ENCODE measurements at regions not wholly inside any gene's neighbourhood (a gene's known extent, or its start where the extent isn't known, plus 50 kb on each side); places are given as distances from the start of the nearest gene placed in this dataset.

- Histone ChIP-seq H3K79me1 (ENCODE audit: low read depth, low read length) (no peaks in the 10 kb centered on the region), H3K79me2 (ENCODE audit: control insufficient read depth in 1 of 2, insufficient read depth in 2 of 2, low read length in 2 of 2) (no peaks in the 10 kb centered on the region), H3K14ac (ENCODE audit: insufficient read length) (no peak overlapping the region), H3K4me1 (replicated peaks in 1 of 4; ENCODE audit: control insufficient read depth in 3 of 4, insufficient read depth in 4 of 4, low read length in 3 of 4) (no peaks in the 10 kb centered on the region), H3K18ac (ENCODE audit: extremely low read depth, low read length) (no peak overlapping the region), H4K91ac (replicated peaks; ENCODE audit: insufficient read length, low read length) (no peak overlapping the region), H3K4me3 (ENCODE audit: extremely low read depth in 1 of 4, insufficient read depth in 2 of 4, low read depth in 3 of 4, low read length in 4 of 4) (no peak overlapping the region), H3K56ac (replicated peaks; ENCODE audit: insufficient read length, low read depth, low read length) (no peak overlapping the region), H2BK15ac (ENCODE audit: low read length) (no peak overlapping the region), H3K23ac (ENCODE audit: insufficient read length) (no peak overlapping the region), H2BK20ac (ENCODE audit: low read length) (no peak overlapping the region), H3K9ac (replicated peaks in 1 of 4; ENCODE audit: extremely low read depth in 1 of 4, low read depth in 3 of 4, low read length in 3 of 4) (no peak overlapping the region), H4K20me1 (replicated peaks in 1 of 2; ENCODE audit: control insufficient read depth in 1 of 2, insufficient read depth in 2 of 2, low read length in 2 of 2) (no peaks in the 10 kb centered on the region), H3K27me3 (replicated peaks in 1 of 4; ENCODE audit: control insufficient read depth in 3 of 4, extremely low read depth in 1 of 4, insufficient read depth in 3 of 4, low read length in 3 of 4) (no peaks in the 10 kb centered on the region), H4K8ac (ENCODE audit: extremely low read depth, insufficient read depth, low read length) (no peak overlapping the region), H3K27ac (ENCODE audit: low read depth, low read length) (no peak overlapping the region), H3K4ac (replicated peaks; ENCODE audit: insufficient read length, low read depth, low read length) (no peak overlapping the region), H2BK12ac (ENCODE audit: low read depth, low read length) (no peak overlapping the region), H3K4me2 (ENCODE audit: insufficient read depth in 1 of 2, low read depth in 2 of 2, low read length in 2 of 2) (no peak overlapping the region), H2BK5ac (ENCODE audit: low read depth, low read length) (no peak overlapping the region), H3K36me3 (ENCODE audit: control insufficient read depth in 2 of 4, insufficient read depth in 4 of 4, low read length in 3 of 4) (no peaks in the 10 kb centered on the region), H2BK120ac (replicated peaks; ENCODE audit: low read depth, low read length) (no peak overlapping the region), H2AK5ac (ENCODE audit: low read depth, low read length) (no peak overlapping the region), H3K23me2 (ENCODE audit: low read depth, low read length) (no peaks in the 10 kb centered on the region), H3K9me3 (ENCODE audit: insufficient read depth in 2 of 2, low read depth in 1 of 2, low read length in 1 of 2) (no peaks in the 10 kb centered on the region), H2AFZ (ENCODE audit: low read length) (peak overlapping the region; percentile 76; the same call in 1 of the 2 replicates), H4K5ac (ENCODE audit: insufficient read length, low read depth, low read length) (no peak overlapping the region)
- FAIRE-seq (no peak), DNase-seq (ENCODE audit: low read depth in 1 of 2, low spot score in 2 of 2) (no peak)
- ChIA-PET POLR2A (ENCODE audit: partially characterized antibody) (interaction anchor here (0.6 kb wide), 1 partner anchor 13 kb away, joined by 4 read pairs; no protein-coding TSS in a partner anchor), CTCF (ENCODE audit: partially characterized antibody) (no interaction called here)
- WGBS, 2 experiments (ENCODE audit: extremely low coverage in 1 of 2, insufficient coverage in 1 of 2, insufficient read length in 1 of 2, insufficient replicate concordance in 2 of 2, low coverage in 1 of 2, low lambda C conversion rate in 2 of 2, missing lambda C conversion rate in 1 of 2), result 89% methylated on average over 8 of the region's 8 CpGs; no CpG with 5 or more reads in 1 of the 2 experiments
- TF ChIP-seq CTCF (IDR thresholded peaks at IDR 0.05; ENCODE audit: control extremely low read depth in 1 of 3, insufficient read depth in 1 of 3, low read depth in 1 of 3, low read length in 3 of 3) (no peak), SAP30 (IDR thresholded peaks at IDR 0.05; ENCODE audit: insufficient read depth, insufficient replicate concordance, low read length) (no peak), MAX (IDR thresholded peaks at IDR 0.05) (no peak), ATF3 (IDR thresholded peaks at IDR 0.05; ENCODE audit: insufficient read depth, low read depth, low read length) (no peak), RNF2 (IDR thresholded peaks at IDR 0.05; ENCODE audit: borderline replicate concordance, low read depth, low read length, missing control alignments, poor library complexity, severe bottlenecking) (no peak), CBX8 (IDR thresholded peaks at IDR 0.05; ENCODE audit: borderline replicate concordance, low read depth, low read length) (no peak), MAFK (IDR thresholded peaks at IDR 0.05; ENCODE audit: low read depth, low read length) (no peak), JUND (IDR thresholded peaks at IDR 0.05; ENCODE audit: low read length) (no peak), RXRA (IDR thresholded peaks at IDR 0.05; ENCODE audit: insufficient read depth, low read depth, low read length) (no peak), TAF1 (IDR thresholded peaks at IDR 0.05; ENCODE audit: low read depth, low read length) (no peak), ASH2L (IDR thresholded peaks at IDR 0.05; ENCODE audit: low read length) (no peak)
Measured at GRCh38 chr15:96209285-96209735, 121.2 kb upstream of the NR2F2 start.

Data from H1 (cell line).